GM19328 (cell line): ENCODE measurements at regions not wholly inside any gene's neighbourhood (a gene's known extent, or its start where the extent isn't known, plus 50 kb on each side); places are given as distances from the start of the nearest gene placed in this dataset.

Source experiments
- ATAC-seq: cut with Tn5 transposase; IDR thresholded peaks from one replicate; pipeline ENCODE4 v1.9.1; 2021; ENCODE audit warnings: mild to moderate bottlenecking, moderate library complexity; ENCODE audit not compliant: unreplicated experiment

DNA sequence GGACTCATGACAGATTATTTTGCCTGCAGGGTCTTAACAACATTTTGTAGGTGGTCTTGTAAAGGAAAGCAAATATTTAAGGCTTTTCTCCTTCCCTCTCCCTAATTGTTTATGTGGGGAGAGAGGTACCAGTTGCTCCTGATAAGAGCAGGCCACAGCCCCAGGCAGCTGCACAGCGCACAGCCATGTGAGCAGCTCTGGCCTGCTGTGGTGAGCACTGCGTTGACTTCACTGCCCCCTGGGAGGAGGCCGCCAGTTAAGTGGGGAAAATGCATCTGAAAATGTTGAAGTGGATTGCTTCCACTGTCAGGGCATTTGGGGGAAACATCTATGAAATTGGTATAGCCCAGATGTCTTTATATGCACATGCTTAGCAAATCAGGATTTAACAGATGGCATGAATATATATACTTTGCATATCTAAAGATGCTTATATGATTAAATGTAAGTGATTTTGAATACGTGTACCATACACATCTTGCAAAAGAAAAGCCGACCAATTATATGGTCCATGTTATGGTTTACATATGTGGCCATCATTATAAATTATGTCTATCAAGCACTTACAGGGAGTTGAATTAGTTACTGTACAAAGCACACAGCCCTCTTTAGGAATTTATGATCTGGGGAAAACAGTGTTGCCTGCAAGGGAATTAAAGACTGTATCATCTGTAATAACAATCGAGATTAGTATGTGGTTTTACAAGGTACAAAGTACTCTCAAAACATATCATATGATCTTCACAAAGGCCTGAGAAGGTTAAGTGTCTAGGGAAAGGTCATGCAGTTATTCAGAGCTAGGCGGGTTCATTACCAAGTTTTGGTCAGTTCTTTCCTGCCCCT lies 132.1 kb downstream of the RHOU start:
- no peak for ATAC-seq

DNA sequence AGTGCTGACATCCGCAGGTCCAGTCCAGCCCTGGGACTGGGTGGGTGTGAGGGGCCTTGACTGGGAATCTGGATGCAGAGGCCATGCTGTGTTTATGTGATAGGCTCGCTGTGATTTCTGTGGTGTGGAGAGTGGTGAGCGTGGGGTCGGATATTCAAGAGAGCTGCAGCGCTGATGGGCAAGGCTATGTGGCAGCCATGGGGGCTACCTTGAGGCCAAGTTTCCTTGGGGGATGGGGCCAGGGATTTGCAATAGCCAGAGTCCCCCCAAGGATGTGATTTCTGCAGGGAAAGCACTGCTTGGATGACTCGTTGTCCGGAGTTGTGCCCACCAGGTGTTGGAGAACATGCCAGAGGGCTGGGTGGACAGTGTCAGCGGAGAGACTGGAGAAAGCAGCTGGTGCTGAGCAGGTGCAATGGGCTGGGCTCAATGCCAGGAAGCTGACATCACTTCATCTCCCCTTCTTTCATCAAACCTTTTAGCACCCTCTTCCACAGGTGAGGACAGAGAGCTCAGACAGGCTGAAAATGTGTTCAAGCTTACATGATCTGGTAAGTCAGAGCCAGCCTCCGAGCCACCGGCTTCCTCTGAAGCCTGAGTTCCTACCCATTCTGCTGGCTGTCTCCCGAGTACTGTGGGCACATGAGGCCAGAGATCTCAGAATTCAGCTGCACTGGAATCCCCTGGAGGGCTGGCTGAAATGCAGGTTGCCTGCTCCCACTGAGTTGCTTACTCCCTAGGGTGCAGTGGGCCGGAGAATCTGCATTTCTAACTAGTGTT lies 132.9 kb downstream of the RHOU start:
- no peak for ATAC-seq

DNA sequence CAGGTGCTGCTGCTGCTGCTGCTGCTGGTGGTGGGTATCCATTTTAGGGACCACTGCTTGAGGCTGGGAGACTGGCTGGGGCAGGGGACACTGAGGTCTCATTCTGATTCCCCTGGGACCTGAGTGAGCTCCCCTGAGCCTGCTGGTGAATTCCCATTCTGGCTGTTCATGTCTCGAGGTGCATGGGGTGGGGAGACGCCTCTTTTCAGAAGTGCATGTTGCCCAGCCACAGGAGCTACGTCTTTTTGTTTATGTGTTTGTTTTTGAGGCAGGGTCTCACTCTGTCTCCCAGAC lies 133.4 kb downstream of the RHOU start:
- ATAC-seq: no peak

DNA sequence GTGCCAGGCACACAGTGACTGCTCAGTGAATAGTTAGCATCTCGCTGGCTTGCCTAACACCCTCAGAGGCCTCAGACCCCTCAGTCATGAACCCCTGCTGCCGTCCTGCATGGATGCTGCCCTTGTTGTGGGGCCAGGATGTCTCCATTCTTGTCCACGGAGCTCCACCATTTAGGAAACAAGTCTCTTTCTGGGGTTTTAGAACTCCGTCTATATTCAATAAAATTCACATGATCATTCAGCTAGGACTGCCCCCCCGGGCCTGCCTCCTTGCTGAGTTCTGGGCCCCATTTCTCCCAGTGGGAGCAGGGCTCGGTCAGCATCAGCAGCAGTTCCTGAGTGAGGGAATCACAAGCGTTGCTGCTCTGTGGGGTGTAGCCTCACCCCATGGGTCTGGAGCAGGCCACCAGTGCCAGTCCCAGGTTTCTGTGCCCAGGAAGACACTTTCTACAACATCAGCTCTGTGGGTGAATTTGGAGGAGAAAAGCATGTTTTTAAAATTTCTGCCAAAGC lies 134.1 kb downstream of the RHOU start:
- ATAC-seq: no peak

DNA sequence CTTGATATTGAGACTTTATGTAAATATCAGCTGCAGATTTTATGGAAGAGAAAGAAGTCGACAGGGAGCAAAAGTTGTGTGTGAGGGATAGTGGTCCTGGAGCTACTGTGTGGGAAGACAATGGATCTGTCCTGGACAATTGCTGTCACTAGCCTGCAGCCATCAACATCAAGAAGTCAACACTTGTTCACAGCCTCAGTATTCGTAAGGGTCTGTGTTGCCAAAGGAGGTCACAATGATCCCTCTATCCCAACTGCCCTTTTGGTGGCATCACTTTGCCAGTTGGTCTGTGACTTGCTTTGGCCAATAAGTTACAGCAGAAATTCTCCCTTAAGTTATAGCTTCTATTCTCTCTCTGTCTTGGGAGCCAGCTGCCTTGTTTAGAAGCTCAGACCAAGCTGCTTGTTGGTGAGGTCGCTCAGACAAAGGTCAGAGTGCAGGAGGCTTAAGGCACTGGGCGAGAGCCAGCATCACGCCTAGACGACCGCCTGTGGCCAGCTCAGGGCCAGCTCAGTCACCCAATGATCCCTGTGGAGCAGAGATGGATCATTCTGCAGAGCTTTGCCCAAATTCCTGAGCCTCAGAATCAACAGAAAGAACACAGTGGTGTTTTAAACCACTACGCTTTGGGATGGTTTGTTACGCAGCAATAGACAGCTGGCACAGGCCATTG lies 134.9 kb downstream of the RHOU start:
- ATAC-seq: no peak

DNA sequence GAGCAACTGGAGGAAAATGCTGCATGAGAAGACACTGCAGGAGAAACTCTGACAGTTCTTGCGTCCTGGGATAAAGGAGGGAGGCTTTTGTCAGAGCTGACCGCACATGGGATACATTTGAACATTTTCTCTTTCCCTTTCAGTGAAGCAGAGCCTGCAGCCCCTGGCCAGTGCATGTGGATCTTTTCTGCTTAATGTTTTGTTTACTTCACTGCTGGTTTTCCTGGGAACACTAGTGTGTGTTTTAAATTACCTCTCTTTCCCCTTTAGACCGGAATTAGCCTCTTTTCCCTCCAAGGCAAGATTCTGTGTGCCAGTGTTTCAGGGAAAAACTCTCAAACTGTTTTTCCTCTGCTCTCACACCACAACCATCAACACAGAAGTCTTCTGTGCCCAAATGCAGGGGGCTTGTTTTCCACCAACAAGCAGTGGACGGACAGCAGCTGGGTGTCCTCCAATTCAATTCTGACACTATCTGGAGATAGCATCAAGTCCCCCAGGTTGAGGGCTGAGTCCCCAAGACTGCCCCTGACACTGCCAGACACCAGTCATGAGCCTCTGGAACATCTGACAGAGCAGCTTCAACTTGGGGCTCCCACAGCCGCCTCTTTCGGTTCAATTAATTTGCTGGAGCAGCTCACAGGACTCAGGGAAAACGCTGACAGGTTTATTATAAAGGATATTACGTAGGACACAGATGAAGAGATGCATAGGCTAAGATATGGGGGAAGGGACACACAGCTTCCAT lies 136.2 kb downstream of the RHOU start:
- no peak for ATAC-seq

DNA sequence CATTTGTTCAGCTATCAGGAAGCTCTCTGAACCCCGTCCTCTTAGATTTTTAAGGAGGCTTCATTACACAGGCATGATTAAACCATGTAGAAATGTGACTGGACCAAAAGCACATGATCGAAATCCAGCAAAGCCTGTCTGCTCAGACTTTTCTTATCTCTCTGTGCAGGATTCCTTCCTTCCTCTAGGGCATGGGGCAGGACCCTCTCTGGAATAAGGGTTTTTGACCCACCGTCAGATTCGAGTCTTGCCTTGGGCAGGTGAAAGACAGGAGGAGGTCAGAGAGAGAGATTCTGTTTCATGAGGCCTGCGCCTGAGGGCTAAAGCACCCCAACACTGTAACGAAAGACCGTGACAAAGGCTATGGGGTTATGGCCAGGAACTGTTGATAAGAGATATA lies 136.8 kb downstream of the RHOU start:
- ATAC-seq: no peak

DNA sequence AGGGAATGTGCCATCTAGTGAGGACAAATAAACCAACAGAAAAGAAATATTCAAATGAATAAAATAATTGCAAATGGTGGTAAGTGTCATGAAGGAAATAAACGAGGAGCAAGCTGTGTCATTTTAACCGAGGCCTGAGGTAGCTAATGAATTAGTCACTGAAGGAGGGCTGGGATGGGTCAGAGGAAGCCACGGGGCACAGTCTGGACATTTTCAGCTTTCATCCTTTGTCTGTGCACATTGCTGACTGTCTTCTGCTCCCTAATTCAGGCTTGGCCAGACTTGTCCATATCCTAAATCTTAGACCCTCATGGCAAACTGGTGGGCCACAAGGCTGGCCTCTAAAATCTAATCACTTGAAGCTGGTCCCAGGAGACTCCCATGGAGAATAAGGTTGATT lies 138.4 kb downstream of the RHOU start:
- no peak for ATAC-seq

DNA sequence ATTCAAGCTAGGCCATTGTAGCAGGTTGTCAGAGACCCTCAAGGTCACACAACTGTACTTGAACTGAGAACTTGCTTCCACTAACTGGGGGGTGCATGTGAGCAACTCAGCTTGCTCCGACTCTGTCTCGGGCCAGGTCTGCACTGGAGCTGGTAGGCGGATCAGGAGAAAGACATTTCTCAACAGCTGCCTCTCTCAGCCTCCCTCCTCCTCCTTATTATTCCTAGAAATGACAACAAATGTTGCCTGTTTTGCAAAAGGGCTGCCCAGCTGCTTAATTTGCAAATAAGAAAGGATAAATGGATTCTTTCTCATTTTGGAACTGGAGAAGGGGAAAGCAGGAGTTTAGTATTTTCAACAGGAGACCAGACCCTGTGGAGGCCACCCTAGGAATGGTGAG lies 140.5 kb downstream of the RHOU start:
- ATAC-seq: no peak

DNA sequence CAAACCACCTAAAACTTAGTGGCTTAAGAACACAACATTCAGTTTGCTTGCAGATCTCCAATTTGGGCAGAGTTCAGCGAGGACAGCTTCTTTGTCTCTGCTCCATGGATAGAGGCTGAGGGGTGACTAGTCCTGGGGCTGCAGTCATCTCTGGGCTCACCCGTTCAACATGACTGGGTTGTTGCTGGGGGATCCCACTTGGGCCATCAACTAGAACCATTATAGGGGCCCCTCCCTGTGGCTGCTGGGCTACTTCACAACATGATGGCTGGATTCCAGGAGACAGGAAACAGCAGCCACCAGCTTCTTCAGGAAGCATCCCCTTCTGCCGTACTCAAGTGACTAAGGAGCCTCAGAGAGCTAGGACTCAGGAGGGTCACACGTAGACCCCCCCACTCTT lies 140.9 kb downstream of the RHOU start:
- ATAC-seq: no peak

DNA sequence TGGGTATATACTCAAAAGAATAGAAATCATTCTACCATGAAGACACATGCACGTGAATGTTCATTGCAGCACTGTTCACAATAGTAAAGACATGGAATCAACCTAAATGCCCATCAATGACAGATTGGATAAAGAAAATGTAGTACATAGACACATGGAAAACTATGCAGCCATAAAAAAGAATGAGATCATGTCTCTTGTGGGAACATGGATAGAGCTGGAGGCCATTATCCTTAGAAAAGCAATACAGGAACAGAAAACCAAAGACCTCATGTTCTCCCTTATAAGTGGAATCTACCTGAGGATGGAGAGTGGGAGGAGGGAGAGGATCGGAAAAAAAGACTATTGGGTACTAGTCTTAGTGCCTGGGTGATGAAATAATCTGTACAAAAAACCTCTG lies 143.9 kb downstream of the RHOU start:
- ATAC-seq: no peak

DNA sequence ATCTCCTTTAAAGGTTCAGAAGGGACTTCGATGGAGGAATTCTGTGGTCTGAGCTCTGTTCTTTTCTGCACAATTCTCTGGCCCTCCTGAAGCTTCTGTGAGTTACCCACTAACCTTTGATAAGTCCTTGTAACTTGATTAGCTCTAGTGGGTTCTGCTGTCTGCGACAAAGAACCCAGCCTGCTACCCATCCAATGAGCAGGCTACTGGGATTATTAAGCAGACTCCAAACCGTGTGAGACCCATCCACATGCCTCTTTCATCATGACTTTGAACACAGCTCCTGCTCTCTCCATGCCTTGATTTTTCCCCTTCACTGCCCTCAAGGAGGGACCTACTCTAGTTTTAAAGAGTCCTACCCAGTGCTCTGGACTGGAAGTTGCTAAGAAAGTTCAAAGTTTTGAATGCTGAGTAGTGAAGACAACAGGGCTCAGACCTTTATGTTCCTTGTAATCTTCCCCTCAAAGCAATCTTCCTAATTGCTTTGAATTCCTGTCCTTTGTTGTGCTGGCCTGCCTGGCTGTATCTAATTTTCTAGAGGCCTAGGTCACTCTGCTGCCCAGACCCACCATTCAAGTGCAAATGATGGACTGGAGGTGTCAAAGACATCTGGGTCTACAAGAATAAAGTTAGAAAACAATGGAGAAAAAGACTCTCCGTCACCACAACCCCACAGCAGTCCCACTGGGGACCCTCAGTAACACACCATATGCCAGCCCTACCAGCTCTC lies 146.9 kb downstream of the RHOU start:
- no peak for ATAC-seq

DNA sequence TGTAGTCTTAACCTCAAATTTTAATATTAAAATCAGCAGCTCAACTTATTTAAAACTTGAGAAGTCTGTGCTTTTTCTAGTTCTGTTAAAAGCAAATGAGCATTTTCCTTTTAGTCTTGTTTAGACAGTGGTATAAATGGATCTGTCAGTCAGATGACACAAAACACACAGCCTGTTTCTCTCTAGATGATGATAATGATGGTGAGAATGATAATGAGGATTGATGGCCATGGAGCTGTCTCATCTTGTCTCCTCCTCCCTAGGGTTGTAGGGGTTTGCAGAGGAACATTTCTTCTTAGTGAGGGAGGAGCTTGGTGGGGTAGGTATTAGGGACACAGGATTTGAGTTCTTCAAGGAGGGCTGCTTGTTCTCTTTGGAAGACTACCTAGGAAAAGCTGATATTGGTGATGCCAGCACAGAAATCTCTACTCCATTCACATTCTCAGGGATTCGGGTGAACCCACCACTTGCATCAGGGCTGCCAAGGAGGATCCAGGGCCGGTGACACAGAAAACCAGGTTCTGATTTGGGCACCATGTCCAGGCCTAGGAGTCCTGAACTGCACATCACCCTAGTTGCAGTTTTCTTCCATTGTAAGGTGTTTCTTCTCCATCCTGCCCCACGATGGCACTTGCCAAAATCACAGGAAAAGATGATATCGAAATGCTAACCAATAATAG lies 147.6 kb downstream of the RHOU start:
- ATAC-seq: no peak

DNA sequence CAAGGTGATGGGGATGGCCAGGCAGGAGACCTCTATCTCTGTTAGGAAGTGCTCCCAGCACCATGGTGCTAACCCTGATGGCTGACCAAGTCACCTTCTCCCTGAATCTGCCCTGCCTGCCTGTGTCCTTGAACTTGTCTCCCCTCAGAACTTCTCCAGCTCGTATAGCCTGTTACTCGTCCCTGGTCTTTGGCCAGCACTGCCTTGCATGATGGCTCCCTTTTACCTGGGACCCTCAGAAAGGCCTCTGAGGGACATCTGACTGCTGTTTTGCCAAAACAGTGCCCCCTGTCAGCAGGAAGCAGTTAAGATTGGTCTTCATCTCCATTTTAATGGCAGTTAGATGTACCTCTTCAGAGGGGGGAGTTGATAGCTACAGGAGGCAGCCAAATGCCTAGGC lies 148.3 kb downstream of the RHOU start:
- no peak for ATAC-seq

DNA sequence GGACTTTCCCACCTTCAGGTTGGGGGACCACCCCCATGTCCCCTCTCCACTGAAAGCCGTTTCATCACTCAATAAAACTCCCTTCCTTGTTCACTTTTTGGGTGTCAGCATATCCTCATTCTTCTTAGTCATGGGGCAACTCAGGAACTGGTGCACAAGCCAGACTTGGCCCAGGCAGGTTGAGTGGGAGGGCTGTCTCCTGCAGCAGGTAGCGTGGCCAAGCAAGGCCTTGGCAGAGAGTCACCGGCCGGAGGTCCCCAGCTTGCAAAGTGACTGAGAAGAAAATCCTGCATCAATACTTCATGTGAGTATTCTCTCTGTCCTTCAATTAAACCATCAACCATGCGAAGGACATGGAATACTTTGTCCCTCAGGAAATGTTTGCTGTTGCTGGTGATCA lies 148.9 kb downstream of the RHOU start:
- ATAC-seq: no peak

DNA sequence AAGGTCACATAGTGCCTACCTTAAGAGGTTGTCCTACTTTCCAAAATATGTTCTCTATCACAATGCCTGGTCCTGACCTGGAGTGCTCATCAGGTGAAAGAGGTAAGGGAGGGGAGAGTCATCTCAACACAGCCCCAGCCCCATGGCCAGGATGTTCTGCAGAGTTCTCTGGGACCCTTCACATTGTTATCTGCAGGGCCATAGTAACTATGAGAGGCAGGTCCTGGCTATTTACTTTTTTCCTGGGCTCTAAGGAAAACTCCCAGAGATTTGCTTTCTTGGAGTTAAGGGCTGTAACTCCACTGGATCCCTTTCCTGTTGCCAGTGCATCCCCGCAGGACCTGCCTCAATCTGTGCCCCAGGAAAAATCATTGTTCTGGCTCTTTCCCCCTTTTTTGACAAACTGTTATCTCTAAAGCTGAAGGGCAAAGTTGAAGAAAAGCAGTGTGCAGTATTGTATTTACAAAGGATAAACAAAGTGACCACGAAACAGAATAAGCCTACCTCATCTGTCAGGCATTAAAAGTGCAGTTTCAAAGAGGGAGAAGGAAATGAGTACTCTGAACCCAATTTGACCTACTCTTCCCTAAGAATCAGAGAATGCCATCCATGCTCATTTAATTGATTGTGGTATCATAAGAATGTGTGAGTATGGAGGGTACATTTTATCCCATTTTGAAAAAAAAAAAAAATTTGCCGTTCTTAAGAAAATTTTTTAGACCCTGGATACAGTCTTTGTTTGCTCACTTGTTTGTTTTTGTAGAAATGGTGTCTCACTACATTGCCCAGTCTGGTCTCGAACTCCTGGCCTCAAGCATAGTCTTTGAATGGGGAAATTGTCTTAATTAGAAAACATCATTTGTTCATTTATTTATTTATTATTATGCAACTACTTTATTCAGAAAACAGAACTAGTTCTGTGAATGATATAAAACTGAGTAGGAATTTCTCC lies 149.6 kb downstream of the RHOU start:
- no peak for ATAC-seq

DNA sequence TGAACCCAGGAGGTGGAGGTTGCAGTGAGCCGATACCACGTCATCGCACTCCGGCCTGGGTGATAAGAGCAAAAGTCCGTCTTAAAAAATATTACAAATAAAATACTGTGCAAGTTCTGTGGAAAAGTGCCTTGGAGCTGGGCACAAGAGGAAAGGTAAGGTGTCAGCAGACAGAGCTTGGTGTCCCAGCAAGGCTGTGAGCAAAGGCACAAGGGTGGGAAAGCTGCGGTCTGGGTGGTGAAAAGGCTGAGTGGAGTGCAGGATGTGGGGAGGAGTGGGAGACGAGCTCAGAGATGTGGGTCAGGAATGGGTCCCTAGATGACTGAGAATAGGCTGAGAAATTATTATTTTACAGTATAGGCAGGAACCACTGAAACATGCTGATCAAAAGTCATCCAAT lies 150.6 kb downstream of the RHOU start:
- ATAC-seq: no peak

DNA sequence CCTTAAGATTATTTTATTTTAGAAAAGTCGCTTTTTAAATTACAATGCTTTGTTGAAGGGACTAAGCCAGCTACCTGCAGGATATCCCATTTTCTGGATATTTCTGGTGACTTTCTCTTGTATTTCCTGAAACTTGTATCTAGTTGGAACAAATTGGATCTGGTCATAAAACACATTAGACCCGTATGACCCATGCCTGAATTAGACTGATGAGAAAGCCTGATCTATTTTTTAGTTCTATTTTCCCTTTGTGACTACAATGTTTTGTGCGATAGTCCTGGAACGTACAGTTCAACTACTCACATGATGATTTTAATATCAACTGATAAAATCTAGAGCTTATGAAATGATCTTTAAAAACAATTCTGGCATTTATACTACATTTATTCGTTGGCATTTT lies 151.8 kb downstream of the RHOU start:
- no peak for ATAC-seq

DNA sequence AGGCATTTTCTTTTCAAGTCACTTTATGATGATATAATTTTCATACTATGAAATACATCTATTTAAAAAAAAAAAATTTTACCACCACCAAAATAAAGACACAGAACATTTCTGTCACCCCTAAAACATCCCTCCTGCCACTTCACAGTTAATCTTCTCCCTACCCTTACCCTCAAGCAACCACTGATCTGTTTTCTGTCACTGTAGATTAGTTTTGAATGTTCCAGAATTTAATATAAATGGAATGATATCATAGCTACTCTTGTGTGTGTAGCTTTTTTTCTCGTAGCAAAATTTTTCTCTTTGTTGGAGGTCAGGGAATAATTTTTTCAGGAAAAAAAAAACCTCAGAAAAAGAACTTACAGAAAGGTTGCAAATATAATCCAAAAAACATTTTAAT lies 152.7 kb downstream of the RHOU start:
- no peak for ATAC-seq
